C4-2B (cell line): ENCODE measurements at regions not wholly inside any gene's neighbourhood (a gene's known extent, or its start where the extent isn't known, plus 50 kb on each side); places are given as distances from the start of the nearest gene placed in this dataset.

ENCODE experiments used
- CTCF ChIP-seq: fragments of 450-650 bp; conservative IDR thresholded peaks from 2 replicates; pipeline ENCODE4 v1.5.1; 2017; ENCODE audit warnings: mild to moderate bottlenecking
- ZFX ChIP-seq: fragments of 450-650 bp; IDR thresholded peaks from 2 replicates; pipeline ENCODE4 v1.6.1; 2017

- no peak for TF ChIP-seq CTCF
- no peak for TF ChIP-seq ZFX
These were observed 253.9 kb upstream of the EGLN3 start for GRCh38 chr14:34204774-34205173.
